ENCODE measurements at regions not wholly inside any gene's neighbourhood (a gene's known extent, or its start where the extent isn't known, plus 50 kb on each side); places are given as distances from the start of the nearest gene placed in this dataset.

DNA sequence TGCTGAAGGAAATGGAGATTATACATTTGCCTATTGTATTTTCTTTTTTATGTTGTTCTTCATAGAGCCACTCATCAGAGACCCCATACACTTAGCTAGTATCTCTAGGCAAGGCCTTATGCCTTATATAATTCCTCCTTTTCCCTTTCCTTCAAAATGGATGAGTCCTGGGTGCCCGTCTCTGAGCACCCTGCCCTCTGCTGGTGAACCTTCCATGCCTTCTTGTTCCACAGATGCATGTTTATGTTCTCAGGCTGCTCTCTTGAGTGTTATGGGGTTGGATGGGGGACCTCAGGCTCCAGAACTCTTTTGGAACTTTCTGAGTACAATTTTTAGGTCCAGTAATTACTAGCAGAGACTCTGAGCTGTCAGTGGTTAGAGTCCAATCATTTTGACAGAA, 368.6 kb upstream of the SPRED2 start:
- H3K9me3 Mint-ChIP-seq = no peaks in the 10 kb centered on the region
- H3K27ac Mint-ChIP-seq = no peak overlapping the region
- H3K27me3 Mint-ChIP-seq (ENCODE audit: low read depth) = no peaks in the 10 kb centered on the region
- no peaks in the 10 kb centered on the region for H3K36me3 Mint-ChIP-seq (ENCODE audit: low read depth)
- no peak overlapping the region for H3K4me3 Mint-ChIP-seq
- H3K4me1 Mint-ChIP-seq (ENCODE audit: low read depth) = no peaks in the 10 kb centered on the region

DNA sequence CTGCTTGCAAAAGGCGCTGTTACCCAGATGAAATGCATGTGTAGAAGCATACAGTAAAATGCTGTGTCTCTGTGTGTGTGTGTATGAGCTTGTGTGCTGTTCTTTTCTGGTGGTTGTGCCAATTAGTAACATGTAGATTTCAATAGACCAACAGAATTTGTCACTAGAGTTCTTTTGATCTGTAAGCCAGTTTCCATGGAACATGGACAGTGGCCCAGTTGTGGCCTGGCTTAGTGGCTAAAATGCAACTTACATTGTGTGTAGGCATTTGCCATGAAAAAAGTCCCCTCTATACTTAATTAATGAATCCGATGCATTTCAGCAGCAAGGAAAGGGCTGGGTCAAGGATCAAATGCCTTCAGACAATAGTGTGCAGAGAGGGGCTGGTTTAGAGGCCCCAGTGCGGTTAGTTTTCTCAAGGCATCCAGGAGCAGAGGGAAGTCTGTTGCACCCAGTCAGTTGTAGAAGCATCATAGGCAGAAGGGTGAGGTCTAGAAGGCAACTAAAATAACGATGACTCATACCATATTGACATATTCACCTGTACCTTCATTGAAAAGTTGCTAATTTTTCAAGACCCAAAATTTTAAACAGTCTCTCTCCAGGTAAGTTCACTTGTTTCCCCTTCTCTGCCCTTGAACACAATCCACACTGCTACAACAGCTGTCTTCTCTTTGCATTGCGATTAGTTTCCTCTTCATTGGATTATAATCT, 366.9 kb upstream of the SPRED2 start:
- H3K36me3 Mint-ChIP-seq (ENCODE audit: low read depth) = no peaks in the 10 kb centered on the region
- H3K4me1 Mint-ChIP-seq (ENCODE audit: low read depth) = no peaks in the 10 kb centered on the region
- H3K4me3 Mint-ChIP-seq = no peak overlapping the region
- no peak overlapping the region for H3K27ac Mint-ChIP-seq
- no peaks in the 10 kb centered on the region for H3K9me3 Mint-ChIP-seq
- no peaks in the 10 kb centered on the region for H3K27me3 Mint-ChIP-seq (ENCODE audit: low read depth)

DNA sequence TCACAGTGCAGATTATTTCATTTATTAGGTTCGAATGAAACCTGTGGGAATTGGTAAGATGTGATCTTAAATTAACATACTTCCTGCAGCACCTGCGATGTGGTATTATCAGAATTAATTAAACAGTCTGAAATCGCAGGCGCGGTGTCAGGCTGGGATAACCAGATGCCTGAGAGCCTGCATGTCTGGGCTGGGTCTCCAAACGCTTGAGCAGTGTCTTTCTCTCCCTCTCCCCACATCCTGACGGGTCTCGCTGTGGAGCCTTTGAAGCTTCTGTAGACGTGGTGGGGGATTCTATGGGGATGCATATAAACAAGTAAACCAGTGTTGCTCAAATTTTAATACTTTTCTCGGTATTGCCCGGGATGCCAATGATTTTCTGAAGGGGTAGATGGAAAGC, 366.2 kb upstream of the SPRED2 start:
- H3K27ac Mint-ChIP-seq = no peak overlapping the region
- no peaks in the 10 kb centered on the region for H3K9me3 Mint-ChIP-seq
- no peaks in the 10 kb centered on the region for H3K27me3 Mint-ChIP-seq (ENCODE audit: low read depth)
- H3K4me3 Mint-ChIP-seq = no peak overlapping the region
- no peaks in the 10 kb centered on the region for H3K36me3 Mint-ChIP-seq (ENCODE audit: low read depth)
- no peaks in the 10 kb centered on the region for H3K4me1 Mint-ChIP-seq (ENCODE audit: low read depth)

DNA sequence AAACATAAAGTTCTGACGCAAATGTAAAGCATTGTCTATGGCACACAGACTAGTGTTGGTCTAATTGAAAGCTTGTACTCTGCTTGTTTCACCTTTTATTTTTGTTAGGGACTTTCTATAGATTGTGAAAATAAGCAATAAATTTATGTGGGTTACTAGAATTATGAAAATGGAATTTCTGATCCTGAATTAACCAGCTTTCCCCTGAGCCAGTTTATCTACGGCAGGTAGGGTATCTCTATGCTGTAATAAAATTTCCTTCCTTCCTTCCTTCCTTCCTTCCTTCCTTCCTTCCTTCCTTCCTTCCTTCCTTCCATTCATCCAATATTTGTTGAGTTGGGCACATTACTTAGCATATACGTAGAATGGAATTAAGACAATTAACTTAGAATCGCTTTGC, 362.6 kb upstream of the SPRED2 start:
- Mint-ChIP-seq H3K27me3 (ENCODE audit: low read depth) (no peaks in the 10 kb centered on the region), H3K4me1 (ENCODE audit: low read depth) (no peaks in the 10 kb centered on the region), H3K27ac (no peak overlapping the region), H3K36me3 (ENCODE audit: low read depth) (no peaks in the 10 kb centered on the region), H3K9me3 (no peaks in the 10 kb centered on the region), H3K4me3 (no peak overlapping the region)

DNA sequence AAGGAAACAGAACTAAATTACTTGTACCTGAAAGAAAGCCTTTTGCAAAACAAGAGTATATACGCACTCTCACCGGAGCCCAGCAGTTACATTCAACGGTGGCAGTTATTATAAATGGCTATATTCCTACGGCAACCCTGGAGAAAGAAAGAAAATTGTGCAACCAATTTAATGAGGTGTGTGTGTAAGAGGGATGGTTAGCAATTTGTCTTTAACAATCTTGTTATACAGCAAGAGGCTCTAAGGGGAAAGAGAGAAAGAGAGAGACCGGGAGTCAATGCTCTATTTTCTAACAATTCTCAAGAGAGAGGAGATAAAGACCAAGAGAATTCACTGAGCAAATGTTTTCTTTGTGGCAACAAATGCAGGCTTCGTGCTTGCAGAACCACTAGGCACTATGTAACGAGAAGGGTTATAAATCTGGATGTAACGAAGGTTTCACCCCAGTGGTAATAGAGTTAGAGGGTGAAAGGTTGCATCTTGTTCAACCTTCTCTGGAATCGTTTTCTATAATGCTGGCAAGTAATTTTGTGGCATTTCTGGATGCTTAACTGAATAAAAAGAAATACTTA, 359.1 kb upstream of the SPRED2 start:
- Mint-ChIP-seq H3K36me3 (ENCODE audit: low read depth) (no peaks in the 10 kb centered on the region), H3K27me3 (ENCODE audit: low read depth) (no peaks in the 10 kb centered on the region), H3K27ac (no peak overlapping the region), H3K4me3 (no peak overlapping the region), H3K4me1 (ENCODE audit: low read depth) (no peaks in the 10 kb centered on the region), H3K9me3 (no peaks in the 10 kb centered on the region)

DNA sequence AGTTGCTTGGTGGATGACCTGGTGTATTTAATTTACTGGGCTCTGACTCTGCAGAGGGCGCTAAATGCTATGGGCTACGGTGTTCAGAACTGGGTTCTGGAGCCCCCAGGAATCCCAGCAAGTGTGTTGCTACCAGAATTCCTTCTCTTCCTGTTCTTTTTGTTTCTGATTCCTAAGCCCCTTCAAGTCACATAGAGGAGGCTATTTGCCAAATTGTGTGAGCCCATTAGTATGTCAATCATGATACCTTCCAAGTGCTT, 358.2 kb upstream of the SPRED2 start:
- Mint-ChIP-seq H3K9me3 (no peaks in the 10 kb centered on the region), H3K4me3 (no peak overlapping the region), H3K27ac (no peak overlapping the region), H3K4me1 (ENCODE audit: low read depth) (no peaks in the 10 kb centered on the region), H3K36me3 (ENCODE audit: low read depth) (no peaks in the 10 kb centered on the region), H3K27me3 (ENCODE audit: low read depth) (no peaks in the 10 kb centered on the region)

DNA sequence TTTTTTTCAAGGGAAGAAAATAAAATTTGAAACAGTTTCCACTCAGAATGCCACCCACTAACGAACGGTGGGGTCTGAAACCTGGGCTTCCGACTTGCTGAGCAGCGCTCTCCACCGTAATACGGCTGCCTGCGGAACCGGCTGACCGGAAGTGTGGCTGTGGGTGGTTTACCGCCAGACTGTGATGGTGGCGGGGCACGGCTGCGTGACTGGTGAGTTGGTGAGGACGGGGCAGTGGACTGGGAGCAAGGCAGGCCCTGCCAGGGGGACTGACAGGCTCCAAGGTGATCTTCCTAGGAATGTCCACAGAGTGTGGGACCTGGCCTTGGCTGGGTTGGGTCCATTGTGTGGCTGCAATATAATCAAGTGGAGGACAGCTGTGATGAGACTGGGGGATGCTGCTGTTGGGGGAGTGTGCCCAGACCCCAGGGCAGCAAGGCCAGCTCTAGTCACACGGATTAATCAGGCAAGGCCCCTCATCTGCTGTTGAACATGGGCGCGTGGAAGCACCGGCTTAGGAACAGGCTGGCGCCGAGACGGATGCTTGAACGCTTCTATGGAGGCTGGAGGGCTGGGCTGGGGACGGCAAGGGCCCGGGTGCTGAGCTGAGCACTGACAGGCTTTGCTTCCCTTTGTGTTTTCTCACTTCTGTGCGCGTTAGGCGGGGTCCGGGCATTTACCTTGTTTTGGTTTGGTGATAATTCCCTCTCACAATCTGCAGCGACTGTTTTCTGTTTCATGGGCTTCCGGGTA, 357.7 kb upstream of the SPRED2 start:
- H3K36me3 Mint-ChIP-seq (ENCODE audit: low read depth) = no peaks in the 10 kb centered on the region
- H3K27ac Mint-ChIP-seq = no peak overlapping the region

DNA sequence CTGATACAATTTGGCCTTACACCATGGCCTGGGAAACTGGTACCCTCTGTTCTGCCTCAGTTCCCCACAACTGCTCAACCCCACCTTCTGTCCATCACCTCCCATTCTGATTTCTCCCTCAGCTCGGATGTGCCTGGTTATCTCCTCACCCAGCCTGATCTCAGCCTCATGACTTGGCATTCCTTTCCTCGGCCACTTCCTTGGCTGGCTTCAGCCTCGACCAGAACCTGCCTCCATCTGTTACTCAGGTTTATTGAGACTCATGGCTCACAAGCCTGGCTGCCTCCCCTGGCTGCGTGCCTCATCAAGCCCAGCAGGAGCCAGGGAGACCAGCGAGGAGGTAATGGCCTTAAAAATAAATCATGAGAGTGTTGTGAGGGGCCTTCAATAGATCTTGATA, 356.2 kb upstream of the SPRED2 start:
- no peaks in the 10 kb centered on the region for H3K9me3 Mint-ChIP-seq
- no peak overlapping the region for H3K27ac Mint-ChIP-seq
- H3K4me3 Mint-ChIP-seq = no peak overlapping the region
- no peaks in the 10 kb centered on the region for H3K4me1 Mint-ChIP-seq (ENCODE audit: low read depth)
- H3K36me3 Mint-ChIP-seq (ENCODE audit: low read depth) = no peaks in the 10 kb centered on the region
- H3K27me3 Mint-ChIP-seq (ENCODE audit: low read depth) = no peaks in the 10 kb centered on the region

More for the DNA sequence above, 357.7 kb upstream of the SPRED2 start:
- H3K27me3 Mint-ChIP-seq (ENCODE audit: low read depth) = no peaks in the 10 kb centered on the region
- H3K9me3 Mint-ChIP-seq = no peaks in the 10 kb centered on the region
- H3K4me3 Mint-ChIP-seq = no peak overlapping the region
- no peaks in the 10 kb centered on the region for H3K4me1 Mint-ChIP-seq (ENCODE audit: low read depth)

DNA sequence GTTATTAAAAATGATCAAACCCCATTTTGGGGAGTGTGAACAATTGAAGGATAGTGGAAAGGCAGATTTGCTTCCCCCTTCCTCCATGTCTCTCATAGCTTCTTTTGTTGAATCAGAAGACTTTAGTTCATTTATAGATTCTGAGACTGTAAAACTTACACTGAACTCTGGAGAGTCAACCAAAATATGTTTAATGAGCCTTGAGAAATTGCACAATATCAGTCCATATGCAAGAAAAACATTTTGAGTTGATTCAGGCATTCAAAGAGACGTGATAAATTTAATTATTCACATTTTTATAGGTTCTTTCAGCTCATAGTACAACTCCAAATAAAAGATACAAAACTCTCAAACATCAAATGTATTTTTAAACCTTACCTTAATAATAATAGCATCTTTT, 354.4 kb upstream of the SPRED2 start:
- no peak overlapping the region for H3K4me3 Mint-ChIP-seq
- no peak overlapping the region for H3K27ac Mint-ChIP-seq

DNA sequence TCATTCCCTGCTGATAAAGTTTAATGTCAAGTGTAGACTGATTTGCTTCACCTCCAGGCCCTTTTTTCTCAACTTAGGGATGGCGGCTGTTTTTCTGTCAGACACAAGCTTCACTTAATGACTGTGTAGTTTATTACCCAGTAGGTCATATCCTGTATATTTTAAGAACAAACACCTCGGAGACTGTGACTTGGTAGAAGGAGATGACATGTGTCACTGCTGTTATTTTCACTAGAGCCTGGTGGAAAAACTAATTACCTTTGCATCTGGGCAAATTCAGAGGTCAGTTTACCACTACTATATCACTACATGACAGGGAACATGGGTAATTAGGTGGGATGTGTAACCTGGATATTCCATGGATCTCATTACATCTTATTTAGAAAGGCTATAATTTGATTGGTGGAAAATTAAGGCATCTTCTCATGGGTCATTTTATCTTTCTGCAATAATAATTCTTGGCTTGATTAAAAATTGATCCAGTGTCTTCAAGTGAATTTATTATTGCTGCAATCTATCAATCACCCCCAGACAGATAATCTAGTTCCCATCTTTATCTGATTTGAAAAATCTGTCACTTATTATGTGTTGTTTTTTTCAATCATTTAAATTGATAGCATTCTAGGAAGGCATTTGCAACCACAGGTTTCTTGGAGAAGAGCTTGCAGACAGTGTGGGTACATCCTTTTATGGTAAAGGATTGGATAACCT, 353.8 kb upstream of the SPRED2 start:
- H3K9me3 Mint-ChIP-seq = no peaks in the 10 kb centered on the region
- no peaks in the 10 kb centered on the region for H3K27me3 Mint-ChIP-seq (ENCODE audit: low read depth)
- H3K4me1 Mint-ChIP-seq (ENCODE audit: low read depth) = no peaks in the 10 kb centered on the region
- H3K27ac Mint-ChIP-seq = no peak overlapping the region
- H3K36me3 Mint-ChIP-seq (ENCODE audit: low read depth) = no peaks in the 10 kb centered on the region
- H3K4me3 Mint-ChIP-seq = no peak overlapping the region

More for the DNA sequence above, 354.4 kb upstream of the SPRED2 start:
- Mint-ChIP-seq H3K36me3 (ENCODE audit: low read depth) (no peaks in the 10 kb centered on the region), H3K9me3 (no peaks in the 10 kb centered on the region), H3K27me3 (ENCODE audit: low read depth) (no peaks in the 10 kb centered on the region), H3K4me1 (ENCODE audit: low read depth) (no peaks in the 10 kb centered on the region)

DNA sequence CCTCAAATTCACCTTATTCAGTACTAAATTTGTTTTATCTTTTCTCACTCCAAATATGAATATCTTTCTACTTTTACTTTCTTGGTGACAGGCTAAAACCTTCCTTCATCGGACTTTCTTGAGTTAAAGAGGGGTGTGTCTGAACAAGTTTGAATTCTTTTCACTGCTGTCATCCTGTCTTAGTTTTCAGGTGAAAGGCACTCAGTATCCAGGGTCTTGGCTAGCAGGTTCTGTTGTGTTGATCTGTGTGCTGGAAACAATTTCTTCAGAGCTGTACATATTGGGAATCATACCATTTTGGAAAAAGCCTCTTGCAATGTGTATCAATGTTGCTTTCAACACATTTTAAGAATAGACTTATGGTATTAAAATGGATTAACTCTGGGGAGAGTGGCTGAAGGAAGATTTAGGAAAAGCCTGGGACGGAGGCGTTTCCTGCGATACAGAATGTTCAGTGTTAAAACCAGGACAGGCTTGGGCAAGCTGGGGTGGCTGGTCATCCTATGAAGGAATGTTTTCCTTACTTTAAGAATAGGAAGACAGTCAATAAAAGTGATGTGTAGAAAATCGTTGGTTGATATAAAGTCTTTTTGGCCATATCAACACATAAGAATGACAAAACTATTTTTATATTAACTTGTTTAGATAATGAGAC, 350.7 kb upstream of the SPRED2 start:
- no peak overlapping the region for H3K27ac Mint-ChIP-seq
- no peaks in the 10 kb centered on the region for H3K36me3 Mint-ChIP-seq (ENCODE audit: low read depth)
- H3K9me3 Mint-ChIP-seq = no peaks in the 10 kb centered on the region
- no peak overlapping the region for H3K4me3 Mint-ChIP-seq
- H3K27me3 Mint-ChIP-seq (ENCODE audit: low read depth) = no peaks in the 10 kb centered on the region
- no peaks in the 10 kb centered on the region for H3K4me1 Mint-ChIP-seq (ENCODE audit: low read depth)

DNA sequence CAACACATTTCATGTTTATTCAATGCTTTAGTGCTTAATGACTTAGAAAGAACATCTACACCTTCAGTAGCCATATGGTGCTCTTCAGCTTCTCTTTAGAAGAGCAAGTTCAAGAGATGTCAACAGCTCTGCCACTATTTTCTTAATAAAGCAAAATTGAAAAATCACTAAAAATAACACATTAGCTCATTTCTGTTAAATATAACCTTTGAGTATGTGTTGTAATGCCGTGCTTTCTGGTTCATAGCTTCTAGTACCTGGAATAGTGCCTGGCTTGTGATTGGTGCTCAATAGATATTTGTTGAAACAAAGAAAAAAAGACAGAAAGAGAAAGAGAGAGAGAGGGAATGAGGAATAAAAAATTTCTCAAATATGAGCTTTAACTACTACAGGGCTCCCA, 349.8 kb upstream of the SPRED2 start:
- H3K27me3 Mint-ChIP-seq (ENCODE audit: low read depth) = no peaks in the 10 kb centered on the region
- H3K4me3 Mint-ChIP-seq = no peak overlapping the region
- H3K27ac Mint-ChIP-seq = no peak overlapping the region
- H3K9me3 Mint-ChIP-seq = no peaks in the 10 kb centered on the region
- H3K4me1 Mint-ChIP-seq (ENCODE audit: low read depth) = no peaks in the 10 kb centered on the region
- H3K36me3 Mint-ChIP-seq (ENCODE audit: low read depth) = no peaks in the 10 kb centered on the region

DNA sequence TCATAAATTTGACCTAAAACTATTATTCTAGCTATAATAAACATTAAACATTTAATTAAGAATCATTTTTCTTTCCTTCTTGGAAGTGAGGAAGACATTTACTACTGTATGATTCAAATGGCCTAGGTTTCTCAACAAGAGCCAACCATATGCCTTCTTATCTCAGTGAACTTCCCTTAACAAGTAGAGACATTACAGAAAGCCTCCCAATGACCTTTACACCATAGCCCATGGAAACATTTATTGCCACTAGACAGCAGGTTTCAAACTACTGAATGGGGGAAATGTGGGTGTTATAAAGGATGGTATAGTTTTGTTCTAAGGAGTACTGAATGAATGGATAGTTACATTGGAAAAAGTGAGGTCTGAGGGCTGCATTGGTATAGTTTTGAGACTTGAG, 349.4 kb upstream of the SPRED2 start:
- Mint-ChIP-seq H3K36me3 (ENCODE audit: low read depth) (no peaks in the 10 kb centered on the region), H3K9me3 (no peaks in the 10 kb centered on the region), H3K27me3 (ENCODE audit: low read depth) (no peaks in the 10 kb centered on the region), H3K4me3 (no peak overlapping the region), H3K27ac (no peak overlapping the region), H3K4me1 (ENCODE audit: low read depth) (no peaks in the 10 kb centered on the region)

DNA sequence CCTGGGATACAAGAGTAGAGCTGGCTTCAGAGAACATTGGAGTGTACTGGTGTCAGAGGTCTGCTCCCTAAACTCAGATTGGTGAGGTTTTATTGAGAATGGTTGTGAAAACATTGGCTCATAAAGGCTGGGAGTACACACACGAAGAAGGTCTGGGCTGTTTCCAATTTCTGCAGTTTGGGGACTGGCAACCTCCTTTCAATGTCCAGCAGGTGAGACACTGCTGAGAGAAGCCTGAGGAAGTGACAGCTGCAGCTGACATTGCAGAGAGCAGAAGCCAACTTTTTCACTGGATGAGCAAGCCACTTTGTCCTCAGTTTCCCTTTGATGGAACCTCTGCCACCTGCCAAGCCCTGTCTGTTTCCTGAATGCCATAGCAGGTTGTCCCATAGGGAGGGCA, 346.6 kb upstream of the SPRED2 start:
- Mint-ChIP-seq H3K36me3 (ENCODE audit: low read depth) (no peaks in the 10 kb centered on the region), H3K27ac (no peak overlapping the region), H3K9me3 (no peaks in the 10 kb centered on the region), H3K4me3 (no peak overlapping the region), H3K4me1 (ENCODE audit: low read depth) (no peaks in the 10 kb centered on the region), H3K27me3 (ENCODE audit: low read depth) (no peaks in the 10 kb centered on the region)
